OCI-M2 (cell line): ENCODE measurements at regions not wholly inside any gene's neighbourhood (a gene's known extent, or its start where the extent isn't known, plus 50 kb on each side); places are given as distances from the start of the nearest gene placed in this dataset.

ENCODE experiments used
- DNase-seq: peaks from one replicate; lab custom pipeline; 2025; ENCODE audit not compliant: unreplicated experiment; lab: John Stamatoyannopoulos, UW

DNA sequence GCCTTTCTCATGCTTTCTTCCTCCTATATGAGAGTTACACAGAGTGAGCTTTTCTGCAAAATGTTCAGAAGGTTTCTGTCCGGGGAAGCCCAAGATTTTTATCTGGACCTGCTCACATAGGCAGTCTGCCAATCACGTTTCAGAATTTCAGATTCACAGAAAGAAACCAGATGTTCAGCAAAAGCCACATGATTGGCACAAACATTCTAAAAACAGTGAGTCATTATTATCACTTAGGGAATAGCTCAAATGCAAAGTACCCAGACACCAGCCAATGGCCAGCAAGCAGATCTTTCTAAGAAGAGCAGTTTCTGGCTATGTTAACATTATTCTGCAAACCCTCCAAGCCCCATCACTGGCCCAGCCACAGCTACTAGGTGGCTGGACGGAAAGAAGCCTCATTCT, 1558.5 kb upstream of the TMEM132C start:
- DNase-seq = no peak

DNA sequence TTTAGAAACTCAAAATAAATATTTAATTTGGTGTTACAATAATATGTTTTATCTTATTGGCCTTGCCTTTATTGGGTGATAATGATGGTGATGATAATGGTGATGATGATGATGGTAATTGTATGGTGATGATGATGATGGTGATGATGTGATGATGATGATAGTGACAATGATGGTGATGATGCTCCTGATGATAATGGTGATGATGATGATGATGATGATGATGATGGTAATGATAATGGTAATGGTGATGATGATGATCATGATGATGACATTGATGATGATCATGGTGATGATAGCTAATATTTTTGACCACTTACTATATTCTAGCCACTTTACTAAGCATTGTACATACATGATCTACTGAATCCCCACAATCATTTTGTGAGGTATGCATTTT, 1548.6 kb upstream of the TMEM132C start:
- DNase-seq = no peak

DNA sequence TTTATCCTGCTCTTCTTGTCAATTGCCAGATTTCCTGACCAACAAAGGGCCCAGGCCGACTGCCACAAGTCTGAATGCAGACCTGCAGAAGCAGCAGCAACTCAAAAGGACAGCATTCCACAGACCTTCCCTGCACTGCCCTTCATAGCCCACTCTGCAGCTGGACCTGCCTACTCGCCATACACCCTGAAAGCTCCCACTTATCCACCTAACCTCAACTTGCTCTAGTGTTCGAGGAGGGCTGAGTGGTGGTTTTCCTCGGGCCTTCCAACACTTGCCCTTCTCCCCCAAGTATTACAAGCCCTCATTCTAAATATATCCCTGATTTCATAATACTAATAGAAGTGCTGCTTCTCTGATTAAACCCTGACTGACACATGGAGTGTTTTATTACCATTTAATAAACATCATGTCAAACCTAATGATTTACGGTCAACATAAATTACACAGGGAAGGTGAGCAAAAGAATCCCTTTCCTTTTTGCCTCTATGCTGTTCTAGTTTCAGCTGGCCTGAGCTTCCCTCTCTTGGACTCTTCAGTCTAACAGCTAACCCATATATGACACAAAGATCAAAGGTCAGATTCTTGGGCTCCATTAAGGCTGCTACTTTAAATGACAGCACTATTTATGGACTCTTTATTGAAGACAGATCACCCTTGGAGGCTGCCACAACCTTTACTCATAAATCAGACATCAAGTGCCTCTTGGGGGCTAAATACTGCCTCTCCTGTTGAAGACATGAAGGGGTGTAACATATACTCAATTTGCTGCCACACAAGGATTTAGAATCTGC, 1546.9 kb upstream of the TMEM132C start:
- no peak for DNase-seq

GRCh38 chr12:126726481-126727217, 1540.3 kb upstream of the TMEM132C start:
- DNase-seq = no peak

- no peak for DNase-seq
Observed at GRCh38 chr12:126727218-126728075, 1539.5 kb upstream of the TMEM132C start.

- no peak for DNase-seq
Observed at GRCh38 chr12:126734296-126734695, 1532.7 kb upstream of the TMEM132C start.

- no peak for DNase-seq
Observed at GRCh38 chr12:126734710-126735109, 1532.3 kb upstream of the TMEM132C start.

DNA sequence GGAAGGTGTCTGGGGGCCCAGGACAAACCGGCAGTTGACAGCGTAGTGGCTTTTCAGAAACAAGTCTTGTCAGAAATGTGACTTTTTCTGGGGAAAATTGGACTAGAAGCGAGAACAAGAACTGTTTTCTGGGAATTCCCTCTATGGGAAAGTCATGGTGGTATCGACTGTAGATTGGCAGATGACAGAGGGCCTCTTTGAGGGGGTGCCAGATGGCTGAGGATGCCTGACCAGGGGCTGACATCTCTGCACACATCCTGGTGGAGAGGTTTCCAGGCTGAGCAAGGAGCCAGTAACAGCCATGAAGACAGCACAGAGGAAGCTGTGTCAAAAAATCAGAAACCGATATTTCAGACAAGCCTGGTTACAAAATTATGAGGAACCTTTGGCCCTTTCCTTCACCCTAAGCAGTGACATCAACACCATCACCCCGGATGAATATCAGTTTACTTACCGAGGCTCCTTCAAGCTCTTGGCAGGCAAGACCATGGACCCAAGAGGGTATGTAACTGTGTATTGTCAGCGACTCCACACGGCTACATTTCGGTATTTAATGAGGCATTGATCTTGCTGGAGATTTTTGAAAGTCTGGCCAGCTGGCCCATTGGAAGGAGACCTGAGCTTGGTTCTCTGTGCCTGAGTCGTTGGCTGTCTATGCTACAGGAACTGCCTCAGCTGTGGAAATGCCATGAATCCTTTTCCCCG, 1525.3 kb upstream of the TMEM132C start:
- no peak for DNase-seq

- no peak for DNase-seq
Observed at GRCh38 chr12:126742241-126742641, 1524.7 kb upstream of the TMEM132C start.

GRCh38 chr12:126747530-126748149, 1519.3 kb upstream of the TMEM132C start:
- no peak for DNase-seq

DNA sequence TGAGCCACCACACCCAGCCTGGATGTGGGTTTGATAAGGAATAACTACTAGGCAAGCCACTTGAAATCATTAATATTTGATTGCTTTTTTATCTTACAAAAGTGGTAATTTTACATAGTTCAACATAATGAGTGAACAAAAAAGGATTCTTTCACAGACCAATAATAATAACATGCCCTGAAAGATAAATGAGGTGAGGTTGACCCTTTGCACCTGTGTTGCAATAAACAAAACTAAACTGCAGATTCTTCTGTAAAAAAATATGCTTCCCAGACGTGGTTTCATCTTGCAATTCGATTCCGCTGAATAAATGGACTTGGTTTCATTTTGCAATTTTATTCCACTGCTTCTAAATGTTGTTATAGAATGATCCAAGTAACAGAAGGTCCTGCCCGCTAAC, 1514.9 kb upstream of the TMEM132C start:
- DNase-seq = no peak

GRCh38 chr12:126757326-126757725, 1509.6 kb upstream of the TMEM132C start:
- DNase-seq = no peak

DNA sequence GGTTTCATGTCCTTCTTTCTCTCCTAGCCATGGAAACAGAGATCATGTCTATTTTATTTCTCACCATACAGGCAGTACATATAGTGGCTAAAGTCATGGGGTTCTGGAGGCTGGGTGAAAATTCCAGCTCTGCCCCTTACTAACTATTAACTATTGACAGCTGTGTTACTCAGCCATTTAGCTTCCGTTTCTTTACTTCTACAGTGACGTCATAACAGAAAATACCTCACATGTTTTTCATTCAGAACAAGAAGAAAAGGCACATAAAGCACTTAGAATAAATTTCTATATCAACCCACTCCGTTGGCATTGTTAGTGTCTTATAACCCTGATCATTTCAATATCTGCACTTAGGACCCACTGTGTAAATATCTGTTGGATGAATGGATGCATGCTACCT, 1506.9 kb upstream of the TMEM132C start:
- no peak for DNase-seq

- DNase-seq = no peak
Observed at GRCh38 chr12:126761420-126761819, 1505.5 kb upstream of the TMEM132C start.

- DNase-seq = no peak
Observed at GRCh38 chr12:126762150-126762549, 1504.8 kb upstream of the TMEM132C start.

- no peak for DNase-seq
Observed at GRCh38 chr12:126763359-126763758, 1503.6 kb upstream of the TMEM132C start.

GRCh38 chr12:126767334-126767733, 1499.6 kb upstream of the TMEM132C start:
- DNase-seq = no peak

DNA sequence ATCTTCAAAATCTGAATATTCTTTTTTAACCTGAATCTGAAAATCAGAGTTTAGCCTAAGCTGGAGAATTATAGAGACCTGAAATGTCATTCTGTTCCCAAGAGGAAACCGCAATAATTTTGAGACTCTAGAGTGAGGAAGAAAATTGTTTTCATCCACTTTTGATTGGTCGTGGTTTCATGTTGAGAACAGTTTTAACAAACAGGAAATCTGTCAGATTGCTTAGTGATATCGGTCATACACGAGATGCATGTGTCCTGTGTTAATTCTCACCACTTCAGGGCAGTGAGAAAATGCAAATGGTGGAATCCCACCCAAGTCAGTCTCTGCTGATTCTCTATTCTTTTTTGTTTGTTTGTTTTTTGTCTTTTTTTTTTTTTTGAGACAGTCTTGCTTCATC, 1498.5 kb upstream of the TMEM132C start:
- no peak for DNase-seq

- no peak for DNase-seq
Observed at GRCh38 chr12:126770188-126770587, 1496.8 kb upstream of the TMEM132C start.

DNA sequence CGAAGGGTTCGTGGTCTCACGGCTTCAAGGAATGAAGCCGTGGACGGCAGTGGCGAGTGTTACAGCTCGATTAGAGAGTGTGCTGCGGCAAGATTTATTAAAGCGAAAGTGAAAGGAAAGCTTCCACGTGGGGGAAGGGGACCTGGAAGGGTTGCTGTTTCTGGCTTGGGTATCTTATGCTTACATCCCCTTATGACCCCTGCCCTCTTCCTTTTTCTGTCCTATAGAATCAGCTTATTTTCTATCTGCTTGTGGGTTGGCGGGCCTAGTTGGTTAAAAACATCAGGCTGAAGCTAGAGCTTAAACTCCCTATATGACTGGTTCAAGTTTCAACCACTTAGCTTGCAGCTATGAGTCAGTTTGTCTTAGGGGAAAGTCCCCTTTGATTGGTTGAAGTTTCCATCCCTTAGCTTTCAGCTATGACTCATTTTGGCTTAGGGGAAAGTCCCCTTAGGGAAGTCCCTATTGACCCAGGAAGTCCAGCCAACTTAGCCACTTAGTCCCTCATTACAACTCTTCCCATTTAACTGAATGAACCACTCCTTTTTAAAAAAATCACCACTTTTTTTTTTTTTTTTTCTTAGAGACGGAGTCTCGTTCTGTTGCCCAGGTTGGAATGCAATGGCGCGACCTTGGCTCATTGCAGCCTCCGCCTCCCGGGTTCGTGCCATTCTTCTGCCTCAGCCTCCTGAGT, 1494.7 kb upstream of the TMEM132C start:
- DNase-seq = no peak
